HepG2 (cell line): ENCODE measurements at regions not wholly inside any gene's neighbourhood (a gene's known extent, or its start where the extent isn't known, plus 50 kb on each side); places are given as distances from the start of the nearest gene placed in this dataset.

Experiments
- ATAC-seq: fragments of 200-7000 bp; cut with Tn5 transposase; 3 replicates; pipeline ENCODE4 v1.9.1; 2020; ENCODE audit warnings: mild to moderate bottlenecking, moderate library complexity
- BruUV-seq: library from RNA; stranded (reverse); fragments of 400-500 nt; replicated peaks from 2 replicates; lab custom pipeline; 2021; lab: Mats Ljungman, UMichigan
- CTCF ChIA-PET: fragments of 300-600 bp; formaldehyde crosslinking; extraction: SDS; loops from one replicate; lab custom pipeline; 2021; ENCODE audit warnings: low total read pairs, inconsistent platforms, low intra/inter-chr PET ratio; lab: Yijun Ruan, JAX
- POLR2A ChIA-PET: fragments of 350-600 bp; sonication (Branson Sonifier 250); formaldehyde crosslinking; loops from one replicate; lab custom pipeline; 2020; ENCODE audit warnings: antibody characterized with exemption, inconsistent platforms; lab: Yijun Ruan, JAX
- DNase-seq: peaks from one replicate; pipeline ENCODE4 v3.0.0-alpha.2; 2015; ENCODE audit warnings: low spot score
- FAIRE-seq: peaks from 3 replicates; lab custom pipeline; 2011; peaks lifted over from hg19 to GRCh38; lab: Jason Lieb, UNC
- H2AFZ ChIP-seq: one replicate; pipeline ENCODE4 v1.6.1; 2011; ENCODE audit warnings: low read length, inconsistent platforms
- H3K27ac ChIP-seq: fragments of 300-600 bp; 3 replicates; pipeline ENCODE4 v1.8.0; 2011; ENCODE audit warnings: mixed run types, mild to moderate bottlenecking, mixed read lengths, low read length, inconsistent platforms; ENCODE audit not compliant: insufficient read depth; ENCODE audit errors: extremely low read length
- H3K27me3 ChIP-seq, 2 experiments: fragments of 200-600 bp in 1 of 2; 2 replicates in 1 of 2; 3 replicates in 1 of 2; pipeline versions ENCODE4 v1.6.0 to v1.8.0; 2011; ENCODE audit warnings: low read length in 2 of 2, mild to moderate bottlenecking in 2 of 2, moderate library complexity in 2 of 2, inconsistent platforms in 1 of 2; ENCODE audit not compliant: insufficient read depth in 2 of 2, control insufficient read depth in 1 of 2
- H3K36me3 ChIP-seq, 2 experiments: fragments of 200-600 bp in 1 of 2; replicated peaks in 1 of 2; 2 replicates in 1 of 2; 3 replicates in 1 of 2; pipeline versions ENCODE4 v1.5.1 to v1.8.0; 2011; ENCODE audit warnings: low read length in 2 of 2, inconsistent platforms in 1 of 2; ENCODE audit not compliant: insufficient read depth in 2 of 2, control insufficient read depth in 1 of 2
- H3K4me1 ChIP-seq: 2 replicates; pipeline ENCODE4 v1.5.1; 2012; ENCODE audit warnings: low read length, inconsistent platforms; ENCODE audit not compliant: insufficient read depth
- H3K4me2 ChIP-seq: 2 replicates; pipeline ENCODE4 v1.6.0; 2011; ENCODE audit warnings: low read depth, low read length, inconsistent platforms
- H3K4me3 ChIP-seq, 3 experiments: fragments of 200-600 bp in 1 of 3; sonication (generic), shearing (Covaris generic) in 1 of 3; replicated peaks in 1 of 3; 2 replicates each; pipeline ENCODE4 v1.5.1; 2011 to 2016; ENCODE audit warnings: low read length in 3 of 3, inconsistent platforms in 2 of 3, low read depth in 2 of 3, mild to moderate bottlenecking in 2 of 3, control low read depth in 1 of 3, mixed read lengths in 1 of 3; ENCODE audit not compliant: insufficient read depth in 1 of 3
- H3K79me2 ChIP-seq: one replicate; pipeline ENCODE4 v1.6.1; 2011; ENCODE audit warnings: low read length, inconsistent platforms; ENCODE audit not compliant: insufficient read depth
- H3K9ac ChIP-seq: 2 replicates; pipeline ENCODE4 v1.6.0; 2011; ENCODE audit warnings: mild to moderate bottlenecking, low read depth, low read length, inconsistent platforms; ENCODE audit not compliant: insufficient read depth
- H3K9me3 ChIP-seq: 2 replicates; pipeline ENCODE4 v1.5.1; 2012; ENCODE audit warnings: mild to moderate bottlenecking, low read length
- H4K20me1 ChIP-seq: 2 replicates; pipeline ENCODE4 v1.6.0; 2011; ENCODE audit warnings: inconsistent platforms, mild to moderate bottlenecking, low read length, moderate library complexity; ENCODE audit not compliant: insufficient read depth
- AKAP8 ChIP-seq: sonication (generic); formaldehyde crosslinking; IDR thresholded peaks from 2 replicates; pipeline ENCODE4 v1.5.1; 2020; ENCODE audit warnings: mild to moderate bottlenecking, missing genetic modification reagents
- ATRX ChIP-seq: sonication (generic); formaldehyde crosslinking; IDR thresholded peaks from 2 replicates; pipeline ENCODE4 v1.4.0; 2020; ENCODE audit warnings: missing genetic modification reagents, borderline replicate concordance
- CEBPG ChIP-seq: IDR thresholded peaks from 2 replicates; pipeline ENCODE4 v1.6.1; 2016
- CHCHD3 ChIP-seq: sonication (generic); formaldehyde crosslinking; IDR thresholded peaks from 2 replicates; pipeline ENCODE4 v1.8.0; 2022; ENCODE audit warnings: mild to moderate bottlenecking, missing genetic modification reagents, moderate library complexity
- EEA1 ChIP-seq: sonication (generic); formaldehyde crosslinking; IDR thresholded peaks from 2 replicates; pipeline ENCODE4 v1.5.1; 2020; ENCODE audit warnings: mild to moderate bottlenecking, missing genetic modification reagents, borderline replicate concordance
- FOXA1 ChIP-seq, 2 experiments: fragments of 450-650 bp in 1 of 2; sonication (generic) in 1 of 2; formaldehyde crosslinking in 1 of 2; IDR thresholded peaks; 2 replicates each; pipeline versions ENCODE4 v1.4.0 to v1.6.1; 2016 to 2020; ENCODE audit warnings: missing genetic modification reagents in 1 of 2
- KLF13 ChIP-seq: sonication (generic); formaldehyde crosslinking; IDR thresholded peaks from 2 replicates; pipeline ENCODE4 v1.4.0; 2020; ENCODE audit warnings: mild to moderate bottlenecking, missing genetic modification reagents
- MXD4 ChIP-seq: IDR thresholded peaks from 2 replicates; pipeline ENCODE4 v1.6.1; 2016; ENCODE audit warnings: mild to moderate bottlenecking, missing biosample characterization, missing genetic modification reagents
- TCF12 ChIP-seq, 2 experiments: fragments of 450-650 bp in 1 of 2; sonication (generic) in 1 of 2; formaldehyde crosslinking in 1 of 2; IDR thresholded peaks; 2 replicates each; pipeline versions ENCODE4 v1.6.1 to v1.8.0; 2017 to 2022; ENCODE audit warnings: antibody characterized with exemption in 1 of 2, mild to moderate bottlenecking in 1 of 2, missing genetic modification reagents in 1 of 2, moderate library complexity in 1 of 2
- TGIF2 ChIP-seq: IDR thresholded peaks from 2 replicates; pipeline ENCODE4 v1.6.1; 2016; ENCODE audit warnings: control low read depth, missing compliant biosample characterization
- TRAFD1 ChIP-seq: sonication (generic); formaldehyde crosslinking; IDR thresholded peaks from 2 replicates; pipeline ENCODE4 v1.5.1; 2020; ENCODE audit warnings: missing genetic modification reagents, mild to moderate bottlenecking, borderline replicate concordance
- ZNF34 ChIP-seq: sonication (generic); formaldehyde crosslinking; IDR thresholded peaks from 2 replicates; pipeline ENCODE4 v1.4.0; 2020; ENCODE audit warnings: mild to moderate bottlenecking, missing genetic modification reagents, borderline replicate concordance
- WGBS: methylation state at CpG from one replicate; pipeline ENCODE4 v1.1.6; 2017; ENCODE audit warnings: low lambda C conversion rate; 5-methylcytosine and 5-hydroxymethylcytosine counted together
- in situ Hi-C: cut with HindIII; loops from 2 replicates; pipeline ENCODE4 v1.10.0; 2017; ENCODE audit warnings: low pct_unique_long_range_greater_than_20kb; ENCODE audit not compliant: extremely low pct_ligation_motif_present
- intact Hi-C: fragments of 100-400 bp; cut with micrococcal nuclease; formaldehyde crosslinking; loops from one replicate; pipeline ENCODE4 v1.10.0; 2022; ENCODE audit not compliant: unreplicated experiment

GRCh38 chr11:94673386-94673785, 94.8 kb upstream of the AMOTL1 start (continued):
- TF ChIP-seq CEBPG (CRISPR knock-in tag), result no peak
- TF ChIP-seq AKAP8, result no peak
- TF ChIP-seq FOXA1 (IDR thresholded peaks at IDR 0.05), result no peak
- no peak for TF ChIP-seq FOXA1 (CRISPR knock-in tag; IDR thresholded peaks at IDR 0.05)
- TF ChIP-seq ATRX (CRISPR knock-in tag), result no peak
- TF ChIP-seq EEA1, result no peak
- TF ChIP-seq TRAFD1 (CRISPR knock-in tag), result no peak
- TF ChIP-seq CHCHD3, result no peak
- no peak for TF ChIP-seq MXD4 (CRISPR knock-in tag)

- H3K9me3 ChIP-seq, result no peaks in the 10 kb centered on the region
- no peak overlapping the region for H3K4me2 ChIP-seq
- no peaks in the 10 kb centered on the region for H3K79me2 ChIP-seq
- POLR2A ChIA-PET, result no interaction called here
- H3K4me1 ChIP-seq, result no peaks in the 10 kb centered on the region
- H3K4me3 ChIP-seq, result no peak overlapping the region
- DNase-seq (no peak), ATAC-seq (no peak), FAIRE-seq (no peak)
- CTCF ChIA-PET, result no interaction called here
- no peaks in the 10 kb centered on the region for H3K36me3 ChIP-seq
- no peak overlapping the region for H2AFZ ChIP-seq
- no peak overlapping the region for H3K9ac ChIP-seq
- WGBS, result 0% methylated on average over 4 of the region's 6 CpGs
- H3K27ac ChIP-seq, result no peak overlapping the region
- H4K20me1 ChIP-seq, result no peaks in the 10 kb centered on the region
- no TSS peak for BruUV-seq
- in situ Hi-C loops (no loop called here), intact Hi-C loops (no loop called here)
- TF ChIP-seq KLF13, result no peak
- no peak for TF ChIP-seq TGIF2 (CRISPR knock-in tag)
- TF ChIP-seq ZNF34 (CRISPR knock-in tag), result no peak
- TF ChIP-seq TCF12 (IDR thresholded peaks at IDR 0.05), result no peak
- TF ChIP-seq TCF12 (CRISPR knock-in tag; IDR thresholded peaks at IDR 0.05), result no peak
- H3K27me3 ChIP-seq, result no peaks in the 10 kb centered on the region; a peak in 1 of 5 replicates
Measured at GRCh38 chr11:94673951-94674491, 94.1 kb upstream of the AMOTL1 start.
